GM23338 (cell line): ENCODE measurements at regions not wholly inside any gene's neighbourhood (a gene's known extent, or its start where the extent isn't known, plus 50 kb on each side); places are given as distances from the start of the nearest gene placed in this dataset.

Experiments used
- CREB1 ChIP-seq: fragments of 250-450 bp; sonication (Bioruptor Pico); IDR thresholded peaks from 2 replicates; pipeline ENCODE4 v1.5.0; 2020; ENCODE audit warnings: low read depth, mild to moderate bottlenecking, moderate library complexity
- CTCF ChIP-seq, 2 experiments: fragments of 200-600 bp in 1 of 2; sonication (generic) in 1 of 2; conservative IDR thresholded peaks; 2 replicates each; pipeline versions ENCODE4 v1.5.1 to v1.6.1; 2016 to 2017; ENCODE audit warnings: antibody characterized with exemption in 2 of 2, low read depth in 2 of 2, mild to moderate bottlenecking in 2 of 2, moderate library complexity in 1 of 2
- EZH2phosphoT487 ChIP-seq: fragments of 200-600 bp; sonication (generic); IDR thresholded peaks from one replicate; pipeline ENCODE4 v1.8.1; 2018; ENCODE audit warnings: antibody characterized with exemption; ENCODE audit not compliant: unreplicated experiment
- POLR2AphosphoS5 ChIP-seq: IDR thresholded peaks from 2 replicates; pipeline ENCODE4 v1.6.1; 2016; ENCODE audit warnings: antibody characterized with exemption, low read depth
- STAT1 ChIP-seq: IDR thresholded peaks from one replicate; pipeline ENCODE4 v1.6.1; 2016; ENCODE audit warnings: antibody characterized with exemption; ENCODE audit not compliant: unreplicated experiment

GRCh38 chr11:109048098-109048497 is 373.9 kb upstream of the C11orf87 start:
- no peak for TF ChIP-seq CREB1 (CRISPR knock-in tag)
- no peak for TF ChIP-seq CTCF (conservative IDR thresholded peaks at IDR 0.05; ENCODE audit: low read depth in 2 of 2)
- no peak for TF ChIP-seq EZH2phosphoT487
- TF ChIP-seq POLR2AphosphoS5 = no peak
- no peak for TF ChIP-seq STAT1
